Colonic mucosa (tissue), 4 donors: ENCODE measurements at regions not wholly inside any gene's neighbourhood (a gene's known extent, or its start where the extent isn't known, plus 50 kb on each side); places are given as distances from the start of the nearest gene placed in this dataset.

Experiments
- DNase-seq: peaks from one replicate; pipeline ENCODE4 v3.0.0-alpha.2; 2020
- H3K27ac ChIP-seq: fragments of 200-600 bp; one replicate; pipeline ENCODE4 v1.8.0; 2021
- H3K27me3 ChIP-seq: fragments of 200-600 bp; one replicate; pipeline ENCODE4 v1.8.0; 2021
- H3K36me3 ChIP-seq: fragments of 200-600 bp; one replicate; pipeline ENCODE4 v1.8.0; 2021
- H3K4me1 ChIP-seq: fragments of 200-600 bp; one replicate; pipeline ENCODE4 v1.8.0; 2021; ENCODE audit warnings: mild to moderate bottlenecking
- H3K4me3 ChIP-seq: fragments of 200-600 bp; one replicate; pipeline ENCODE4 v1.8.0; 2021
- H3K9ac ChIP-seq, 2 donors: one replicate each; pipeline ENCODE4 v1.7.0; 2013; ENCODE audit warnings: control low read depth in 2 of 2, low read depth in 2 of 2, low read length in 2 of 2
- H3K9me3 ChIP-seq: fragments of 200-600 bp; one replicate; pipeline ENCODE4 v1.8.0; 2021
- intact Hi-C: fragments of 100-400 bp; cut with DNase I; formaldehyde crosslinking; loops from one replicate; pipeline ENCODE4 v1.14.1; 2022
- TF ChIP-seq, protein P1 (sequence below): fragments of 200-600 bp; IDR thresholded peaks from one replicate; pipeline ENCODE4 v1.8.0; 2022; ENCODE audit warnings: antibody characterized with exemption, mild to moderate bottlenecking
- donor health status: healthy.
- donor health status: DM: no; HTN: no; CAD: no.
- donor health status: DM: no; HTN: no; CAD: no.

DNA sequence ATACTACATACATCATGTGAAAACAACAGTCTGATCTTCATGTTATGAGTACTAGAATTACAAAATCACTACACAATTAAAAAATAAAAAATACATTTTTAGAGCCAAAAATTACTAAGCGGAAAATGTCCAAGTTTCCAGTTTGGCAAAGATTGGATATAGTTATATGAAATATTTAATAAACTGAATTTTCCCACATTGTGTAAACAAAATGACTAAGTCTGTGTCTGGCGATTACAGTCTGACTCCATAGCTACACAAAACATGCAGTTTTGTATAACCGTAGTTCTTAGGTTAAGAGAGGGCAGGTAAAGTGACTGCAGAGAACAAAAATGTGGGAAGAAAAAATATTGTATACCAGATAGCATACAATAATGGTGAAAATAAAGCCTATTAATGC is 59.2 kb upstream of the TMEM47 start:
- H3K4me1 ChIP-seq: no peaks in the 10 kb centered on the region
- no peaks in the 10 kb centered on the region for H3K27me3 ChIP-seq
- TF ChIP-seq, protein P1, sequence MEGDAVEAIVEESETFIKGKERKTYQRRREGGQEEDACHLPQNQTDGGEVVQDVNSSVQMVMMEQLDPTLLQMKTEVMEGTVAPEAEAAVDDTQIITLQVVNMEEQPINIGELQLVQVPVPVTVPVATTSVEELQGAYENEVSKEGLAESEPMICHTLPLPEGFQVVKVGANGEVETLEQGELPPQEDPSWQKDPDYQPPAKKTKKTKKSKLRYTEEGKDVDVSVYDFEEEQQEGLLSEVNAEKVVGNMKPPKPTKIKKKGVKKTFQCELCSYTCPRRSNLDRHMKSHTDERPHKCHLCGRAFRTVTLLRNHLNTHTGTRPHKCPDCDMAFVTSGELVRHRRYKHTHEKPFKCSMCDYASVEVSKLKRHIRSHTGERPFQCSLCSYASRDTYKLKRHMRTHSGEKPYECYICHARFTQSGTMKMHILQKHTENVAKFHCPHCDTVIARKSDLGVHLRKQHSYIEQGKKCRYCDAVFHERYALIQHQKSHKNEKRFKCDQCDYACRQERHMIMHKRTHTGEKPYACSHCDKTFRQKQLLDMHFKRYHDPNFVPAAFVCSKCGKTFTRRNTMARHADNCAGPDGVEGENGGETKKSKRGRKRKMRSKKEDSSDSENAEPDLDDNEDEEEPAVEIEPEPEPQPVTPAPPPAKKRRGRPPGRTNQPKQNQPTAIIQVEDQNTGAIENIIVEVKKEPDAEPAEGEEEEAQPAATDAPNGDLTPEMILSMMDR: no peak
- DNase-seq: no peak
- H3K9ac ChIP-seq: no peak overlapping the region
- intact Hi-C loops: no loop called here
- no peak overlapping the region for H3K4me3 ChIP-seq
- no peaks in the 10 kb centered on the region for H3K36me3 ChIP-seq
- no peaks in the 10 kb centered on the region for H3K9me3 ChIP-seq
- H3K27ac ChIP-seq: no peak overlapping the region

DNA sequence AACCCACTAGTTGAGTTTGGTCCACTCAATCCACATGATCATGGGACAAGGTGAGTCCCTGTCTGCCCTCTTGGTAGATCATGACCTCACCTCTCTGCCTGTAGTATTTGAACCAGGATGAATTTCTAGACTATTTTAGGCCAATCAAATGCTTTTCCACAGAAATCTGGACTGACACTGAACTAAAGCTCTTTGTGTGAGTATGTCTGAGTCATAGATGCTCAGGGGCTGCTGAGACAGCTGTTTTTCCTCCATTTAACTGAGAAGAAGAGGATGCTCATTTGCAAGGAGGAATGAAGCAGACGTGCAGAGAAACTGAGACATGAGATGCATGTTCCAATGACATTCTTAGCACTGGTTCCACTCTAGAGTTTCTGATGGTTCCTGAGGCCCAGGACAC is 77.3 kb upstream of the TMEM47 start:
- Histone ChIP-seq H3K36me3 (no peaks in the 10 kb centered on the region), H3K4me1 (no peaks in the 10 kb centered on the region), H3K27ac (no peak overlapping the region), H3K27me3 (no peaks in the 10 kb centered on the region), H3K4me3 (no peak overlapping the region), H3K9ac (no peak overlapping the region), H3K9me3 (no peaks in the 10 kb centered on the region)
- TF ChIP-seq, protein P1: no peak
- DNase-seq: no peak
- intact Hi-C loops: no loop called here

DNA sequence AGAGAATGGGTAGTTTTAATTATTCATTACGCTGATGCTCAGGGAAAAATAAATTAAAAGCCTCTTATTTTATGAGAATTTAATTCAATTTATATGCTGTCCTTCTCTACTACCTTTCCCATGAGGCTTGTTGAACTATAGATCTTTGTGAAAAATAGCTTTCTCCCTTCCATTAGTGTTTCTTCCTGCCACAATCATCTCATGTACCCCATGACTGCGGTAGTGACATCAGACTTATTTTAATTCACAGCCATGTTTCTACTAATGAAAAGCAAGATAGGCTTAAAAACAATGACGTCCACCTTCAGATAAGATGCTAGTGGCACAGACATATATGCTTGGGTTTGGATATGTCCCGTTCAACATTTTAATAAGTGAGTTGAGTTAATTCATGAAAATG is 87.4 kb upstream of the TMEM47 start:
- no peaks in the 10 kb centered on the region for H3K36me3 ChIP-seq
- no peaks in the 10 kb centered on the region for H3K27me3 ChIP-seq
- DNase-seq: no peak
- no peak overlapping the region for H3K4me3 ChIP-seq
- TF ChIP-seq, protein P1: no peak
- H3K27ac ChIP-seq: no peak overlapping the region
- no peaks in the 10 kb centered on the region for H3K9me3 ChIP-seq
- H3K9ac ChIP-seq: no peak overlapping the region
- H3K4me1 ChIP-seq: no peaks in the 10 kb centered on the region
- intact Hi-C loops: no loop called here

DNA sequence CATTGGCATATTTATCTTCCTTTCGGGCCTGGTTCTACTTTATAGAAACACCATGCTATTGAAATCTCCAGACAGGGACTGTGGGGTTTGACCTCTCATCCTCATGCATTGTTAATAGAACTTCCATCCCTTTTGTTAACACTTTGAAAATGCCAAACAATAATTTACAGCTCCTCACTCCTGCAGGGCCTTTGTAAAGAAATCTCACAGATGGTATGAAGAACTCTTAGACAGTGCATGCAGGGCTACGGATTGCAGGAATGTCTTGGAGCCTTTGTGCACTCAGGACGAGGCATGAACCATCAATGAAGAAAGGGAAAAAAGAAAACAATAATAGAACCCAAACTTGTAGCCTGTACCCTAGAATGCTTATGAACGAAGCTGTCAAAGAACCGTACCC is 92.8 kb upstream of the TMEM47 start:
- H3K36me3 ChIP-seq: no peaks in the 10 kb centered on the region
- TF ChIP-seq, protein P1: no peak
- H3K4me1 ChIP-seq: no peaks in the 10 kb centered on the region
- no peaks in the 10 kb centered on the region for H3K9me3 ChIP-seq
- no peak for DNase-seq
- no peaks in the 10 kb centered on the region for H3K27me3 ChIP-seq
- intact Hi-C loops: no loop called here
- no peak overlapping the region for H3K4me3 ChIP-seq
- H3K27ac ChIP-seq: no peak overlapping the region
- no peak overlapping the region for H3K9ac ChIP-seq

DNA sequence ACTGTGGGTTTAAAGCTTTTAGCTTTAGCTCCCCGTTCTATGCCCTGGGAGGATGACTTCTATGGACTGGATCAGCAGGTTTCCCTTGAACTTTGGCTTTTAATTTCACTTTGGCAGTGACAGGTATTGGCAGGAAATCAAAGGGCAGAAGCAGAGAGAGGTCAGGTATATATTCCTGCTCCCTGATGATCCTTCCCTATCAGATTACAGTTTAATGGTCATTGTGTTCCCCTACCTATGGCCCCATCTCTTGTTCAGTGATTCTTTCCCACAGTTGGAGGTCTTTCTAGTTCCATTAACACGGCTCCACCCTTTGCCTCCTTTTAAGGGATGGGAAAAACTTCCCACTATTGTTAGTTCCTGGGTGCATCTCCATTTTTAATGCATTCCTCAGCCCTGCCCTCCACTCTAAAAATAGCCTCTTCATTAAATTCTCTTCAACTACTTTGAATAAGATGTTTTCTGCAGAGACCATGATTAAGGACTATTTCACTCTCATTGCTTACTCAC is 107.8 kb upstream of the TMEM47 start:
- no peak overlapping the region for H3K27ac ChIP-seq
- no peaks in the 10 kb centered on the region for H3K9me3 ChIP-seq
- intact Hi-C loops: no loop called here
- no peak overlapping the region for H3K4me3 ChIP-seq
- no peaks in the 10 kb centered on the region for H3K36me3 ChIP-seq
- H3K4me1 ChIP-seq: no peaks in the 10 kb centered on the region
- no peak overlapping the region for H3K9ac ChIP-seq
- DNase-seq: no peak
- H3K27me3 ChIP-seq: no peaks in the 10 kb centered on the region
- TF ChIP-seq, protein P1: no peak

DNA sequence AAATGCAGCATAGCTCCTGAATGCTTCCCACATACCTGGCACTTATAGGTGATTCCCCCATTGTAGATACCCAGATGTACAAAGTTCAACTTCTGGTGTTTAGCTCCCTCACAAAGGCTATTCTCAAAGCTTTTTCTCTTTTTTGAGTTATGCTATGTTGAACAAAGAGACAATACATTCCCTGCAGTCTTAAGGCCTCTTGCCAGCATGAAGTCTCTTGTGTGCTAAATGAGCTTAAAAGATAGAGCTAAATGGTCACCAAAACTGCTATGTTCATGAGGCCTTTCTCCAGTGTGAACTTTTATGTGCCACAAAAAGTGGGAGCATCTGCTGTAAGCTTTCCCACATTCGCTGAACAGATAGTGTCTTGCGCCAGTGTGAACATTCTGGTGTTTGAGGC is 111.2 kb upstream of the TMEM47 start:
- Histone ChIP-seq H3K9me3 (no peaks in the 10 kb centered on the region), H3K4me3 (no peak overlapping the region), H3K9ac (no peak overlapping the region), H3K27me3 (no peaks in the 10 kb centered on the region), H3K4me1 (no peaks in the 10 kb centered on the region), H3K36me3 (no peaks in the 10 kb centered on the region), H3K27ac (no peak overlapping the region)
- TF ChIP-seq, protein P1: no peak
- DNase-seq: no peak
- intact Hi-C loops: no loop called here
